ENCODE measurements at regions not wholly inside any gene's neighbourhood (a gene's known extent, or its start where the extent isn't known, plus 50 kb on each side); places are given as distances from the start of the nearest gene placed in this dataset.

GRCh38 chr12:25819691-25820090 is 138.8 kb upstream of the RASSF8 start:
- TF ChIP-seq CTCF (IDR thresholded peaks at IDR 0.05; ENCODE audit: insufficient read depth, low read depth, low read length) (no peak), EZH2 (IDR thresholded peaks at IDR 0.05; ENCODE audit: insufficient read depth, low read length) (no peak)
